ENCODE measurements at regions not wholly inside any gene's neighbourhood (a gene's known extent, or its start where the extent isn't known, plus 50 kb on each side); places are given as distances from the start of the nearest gene placed in this dataset.

- TF ChIP-seq PRDM15 (CRISPR knock-in tag; IDR thresholded peaks at IDR 0.05) (no peak), TRIM24 (CRISPR knock-in tag; IDR thresholded peaks at IDR 0.05) (no peak), ZNF609 (CRISPR knock-in tag; IDR thresholded peaks at IDR 0.05; ENCODE audit: borderline replicate concordance) (no peak), MAZ (IDR thresholded peaks at IDR 0.05; ENCODE audit: borderline replicate concordance, low read depth, low read length) (no peak), MAZ (CRISPR knock-in tag; IDR thresholded peaks at IDR 0.05; ENCODE audit: low read depth) (no peak), ZNF792 (CRISPR knock-in tag; IDR thresholded peaks at IDR 0.05) (no peak), JDP2 (CRISPR knock-in tag; IDR thresholded peaks at IDR 0.05; ENCODE audit: borderline replicate concordance) (no peak)
Measured at GRCh38 chr4:126752126-126752525, 880.6 kb upstream of the INTU start (continued).
